ENCODE measurements at regions not wholly inside any gene's neighbourhood (a gene's known extent, or its start where the extent isn't known, plus 50 kb on each side); places are given as distances from the start of the nearest gene placed in this dataset.

GRCh38 chr5:155380480-155380879 is 366.9 kb downstream of the KIF4B start:
- no peaks in the 10 kb centered on the region for H3K27me3 ChIP-seq (ENCODE audit: control insufficient read depth in 1 of 2, insufficient read depth in 2 of 2, low read length in 2 of 2)
- intact Hi-C loops (cut with DNase I, micrococcal nuclease), result no loop called here
- CTCF ChIA-PET, result no interaction called here
- no peak for DNase-seq
- H3K4me3 ChIP-seq (ENCODE audit: low read length), result no peak overlapping the region
- H3K27ac ChIP-seq (ENCODE audit: low read depth in 1 of 2, low read length in 2 of 2), result no peak overlapping the region
- no peaks in the 10 kb centered on the region for H3K9me3 Mint-ChIP-seq
- H3K36me3 Mint-ChIP-seq (ENCODE audit: low read depth), result no peaks in the 10 kb centered on the region
- H3K4me3 Mint-ChIP-seq, result no peak overlapping the region
- H3K9me3 ChIP-seq (ENCODE audit: control insufficient read depth in 1 of 2, insufficient read depth in 1 of 2, low read length in 2 of 2), result no peaks in the 10 kb centered on the region
- H3K27ac Mint-ChIP-seq, result no peak overlapping the region
- no peak for ATAC-seq (ENCODE audit: poor library complexity)
- no peak for TF ChIP-seq CTCF (IDR thresholded peaks at IDR 0.05)
- H3K4me1 Mint-ChIP-seq (ENCODE audit: low read depth), result no peaks in the 10 kb centered on the region
- H3K4me1 ChIP-seq (ENCODE audit: insufficient read depth, low read length), result no peaks in the 10 kb centered on the region
- no peaks in the 10 kb centered on the region for H3K36me3 ChIP-seq (ENCODE audit: insufficient read depth, low read length)
- POLR2A ChIA-PET, result no interaction called here
- peaks cover 3% of the 10 kb centered on the region for H3K27me3 Mint-ChIP-seq

- ChIA-PET POLR2A (no interaction called here), CTCF (no interaction called here)
- Mint-ChIP-seq H3K4me1 (ENCODE audit: low read depth) (no peaks in the 10 kb centered on the region), H3K9me3 (no peaks in the 10 kb centered on the region), H3K27me3 (peaks cover 3% of the 10 kb centered on the region), H3K36me3 (ENCODE audit: low read depth) (no peaks in the 10 kb centered on the region), H3K4me3 (no peak overlapping the region), H3K27ac (no peak overlapping the region)
- intact Hi-C loops (cut with DNase I, micrococcal nuclease), result no loop called here
- Histone ChIP-seq H3K27ac (ENCODE audit: low read depth in 1 of 2, low read length in 2 of 2) (no peak overlapping the region), H3K9me3 (ENCODE audit: control insufficient read depth in 1 of 2, insufficient read depth in 1 of 2, low read length in 2 of 2) (no peaks in the 10 kb centered on the region), H3K4me1 (ENCODE audit: insufficient read depth, low read length) (no peaks in the 10 kb centered on the region), H3K4me3 (ENCODE audit: low read length) (no peak overlapping the region), H3K27me3 (ENCODE audit: control insufficient read depth in 1 of 2, insufficient read depth in 2 of 2, low read length in 2 of 2) (no peaks in the 10 kb centered on the region), H3K36me3 (ENCODE audit: insufficient read depth, low read length) (no peaks in the 10 kb centered on the region)
- DNase-seq, result no peak
- no peak for ATAC-seq (ENCODE audit: poor library complexity)
- TF ChIP-seq CTCF (IDR thresholded peaks at IDR 0.05), result no peak
Observed at GRCh38 chr5:155381654-155382053, 368.1 kb downstream of the KIF4B start.

GRCh38 chr5:155389498-155389897 is 375.9 kb downstream of the KIF4B start:
- POLR2A ChIA-PET, result no interaction called here
- no peak for ATAC-seq (ENCODE audit: poor library complexity)
- Histone ChIP-seq H3K4me3 (ENCODE audit: low read length) (no peak overlapping the region), H3K4me1 (ENCODE audit: insufficient read depth, low read length) (no peaks in the 10 kb centered on the region), H3K27ac (ENCODE audit: low read depth in 1 of 2, low read length in 2 of 2) (no peak overlapping the region), H3K9me3 (ENCODE audit: control insufficient read depth in 1 of 2, insufficient read depth in 1 of 2, low read length in 2 of 2) (no peaks in the 10 kb centered on the region), H3K36me3 (ENCODE audit: insufficient read depth, low read length) (no peaks in the 10 kb centered on the region), H3K27me3 (ENCODE audit: control insufficient read depth in 1 of 2, insufficient read depth in 2 of 2, low read length in 2 of 2) (no peaks in the 10 kb centered on the region)
- Mint-ChIP-seq H3K27me3 (peaks cover 3% of the 10 kb centered on the region), H3K4me1 (ENCODE audit: low read depth) (no peaks in the 10 kb centered on the region), H3K9me3 (no peaks in the 10 kb centered on the region), H3K27ac (no peak overlapping the region), H3K36me3 (ENCODE audit: low read depth) (no peaks in the 10 kb centered on the region), H3K4me3 (no peak overlapping the region)
- intact Hi-C loops (cut with DNase I, micrococcal nuclease), result no loop called here
- no peak for TF ChIP-seq CTCF (IDR thresholded peaks at IDR 0.05)
- DNase-seq, result no peak
- CTCF ChIA-PET, result no interaction called here
